HCT116 (cell line): ENCODE measurements at regions not wholly inside any gene's neighbourhood (a gene's known extent, or its start where the extent isn't known, plus 50 kb on each side); places are given as distances from the start of the nearest gene placed in this dataset.

Experiments used
- ATAC-seq: fragments of 200-7000 bp; cut with Tn5 transposase; 2 replicates; pipeline ENCODE4 v1.9.1; 2020; ENCODE audit warnings: mild to moderate bottlenecking, moderate library complexity
- BruUV-seq: library from RNA; stranded (reverse); fragments of 400-500 nt; replicated peaks from 2 replicates; lab custom pipeline; 2021; lab: Mats Ljungman, UMichigan
- CTCF ChIA-PET: fragments of 300-600 bp; sonication (Branson Sonifier 250); formaldehyde crosslinking; loops from one replicate; lab custom pipeline; 2021; ENCODE audit warnings: antibody characterized with exemption; lab: Charles Lee
- POLR2A ChIA-PET: fragments of 300-600, 350-600 bp; sonication (Branson Sonifier 250); formaldehyde crosslinking; loops from one replicate; lab custom pipeline; 2021; ENCODE audit warnings: antibody characterized with exemption; lab: Charles Lee
- RAD21 ChIA-PET, 2 experiments: fragments of 300-600 bp; sonication (Branson Sonifier 250); formaldehyde crosslinking; loops; one replicate each; lab custom pipeline; 2023; ENCODE audit warnings: low total read pairs in 2 of 2; ENCODE audit not compliant: uncharacterized antibody in 2 of 2, unreplicated experiment in 2 of 2, low non-redundant PET in 1 of 2; lab: Charles Lee
- DNase-seq: peaks from one replicate; pipeline ENCODE4 v3.0.0-alpha.2; 2010; ENCODE audit warnings: low read depth, low spot score
- H2AFZ ChIP-seq: fragments of 200-600 bp; shearing (Covaris generic), sonication (generic); 2 replicates; pipeline ENCODE4 v1.6.1; 2017; ENCODE audit warnings: low read depth, mixed run types, mixed read lengths, antibody characterized with exemption, low read length; ENCODE audit not compliant: poor library complexity, severe bottlenecking
- H3K27ac ChIP-seq: 2 replicates; pipeline ENCODE4 v1.5.1; 2012; ENCODE audit warnings: low read depth, low read length
- H3K27me3 ChIP-seq: fragments of 200-600 bp; sonication (generic); 2 replicates; pipeline ENCODE4 v1.6.1; 2016; ENCODE audit warnings: mixed run types, low read length, mixed read lengths; ENCODE audit not compliant: insufficient read depth
- H3K36me3 ChIP-seq, 2 experiments: fragments of 200-500 bp in 1 of 2; fragments of 200-600 bp in 1 of 2; sonication (Bioruptor generic) in 1 of 2; sonication (generic) in 1 of 2; 2 replicates each; pipeline versions ENCODE4 v1.5.1 to v1.6.1; 2014 to 2016; ENCODE audit warnings: low read length in 2 of 2, inconsistent platforms in 1 of 2, mixed read lengths in 1 of 2, mixed run types in 1 of 2; ENCODE audit not compliant: insufficient read depth in 2 of 2, control insufficient read depth in 1 of 2
- H3K4me1 ChIP-seq, 2 experiments: fragments of 200-600 bp in 1 of 2; sonication (generic) in 1 of 2; 2 replicates each; pipeline versions ENCODE4 v1.5.1 to v1.6.1; 2012 to 2017; ENCODE audit warnings: low read length in 2 of 2, inconsistent platforms in 1 of 2, mild to moderate bottlenecking in 1 of 2, mixed read lengths in 1 of 2, mixed run types in 1 of 2, moderate library complexity in 1 of 2; ENCODE audit not compliant: insufficient read depth in 2 of 2, control insufficient read depth in 1 of 2
- H3K4me2 ChIP-seq: fragments of 200-600 bp; sonication (generic); 2 replicates; pipeline ENCODE4 v1.6.1; 2017; ENCODE audit warnings: mixed run types, low read length, mixed read lengths
- H3K4me3 ChIP-seq, 2 experiments: fragments of 200-600 bp in 1 of 2; sonication (generic) in 1 of 2; replicated peaks in 1 of 2; 2 replicates each; pipeline ENCODE4 v1.5.1; 2011 to 2016; ENCODE audit warnings: low read length in 2 of 2, control low read depth in 1 of 2, low read depth in 1 of 2, mild to moderate bottlenecking in 1 of 2, mixed read lengths in 1 of 2, mixed run types in 1 of 2
- H3K79me2 ChIP-seq: fragments of 200-600 bp; sonication (generic); 2 replicates; pipeline ENCODE4 v1.6.1; 2017; ENCODE audit warnings: mild to moderate bottlenecking, mixed run types, low read length, moderate library complexity, mixed read lengths; ENCODE audit not compliant: insufficient read depth
- H3K9ac ChIP-seq: fragments of 200-600 bp; sonication (generic); 2 replicates; pipeline ENCODE4 v1.6.1; 2016; ENCODE audit warnings: low read length, mixed read lengths
- H3K9me2 ChIP-seq: fragments of 200-600 bp; sonication (generic), shearing (Covaris generic); 2 replicates; pipeline ENCODE4 v1.6.1; 2017; ENCODE audit warnings: mixed run types, mild to moderate bottlenecking, moderate library complexity; ENCODE audit not compliant: insufficient read depth
- H3K9me3 ChIP-seq, 2 experiments: fragments of 200-500 bp in 1 of 2; fragments of 200-600 bp in 1 of 2; sonication (Bioruptor generic) in 1 of 2; sonication (generic) in 1 of 2; 2 replicates each; pipeline ENCODE4 v1.6.1; 2014 to 2017; ENCODE audit warnings: low read length in 2 of 2, mixed read lengths in 2 of 2, inconsistent platforms in 1 of 2, low read depth in 1 of 2, mild to moderate bottlenecking in 1 of 2, mixed run types in 1 of 2, moderate library complexity in 1 of 2; ENCODE audit not compliant: control insufficient read depth in 1 of 2, insufficient read depth in 1 of 2
- H4K20me1 ChIP-seq: fragments of 200-600 bp; sonication (generic), shearing (Covaris generic); 2 replicates; pipeline ENCODE4 v1.6.1; 2017; ENCODE audit warnings: mixed run types, mild to moderate bottlenecking, moderate library complexity; ENCODE audit not compliant: insufficient read depth
- ATF3 ChIP-seq: IDR thresholded peaks from 2 replicates; pipeline ENCODE4 v1.6.1; 2012
- CEBPB ChIP-seq: IDR thresholded peaks from 2 replicates; pipeline ENCODE4 v1.6.1; 2012; ENCODE audit warnings: low read depth
- ELF1 ChIP-seq: IDR thresholded peaks from 2 replicates; pipeline ENCODE4 v1.6.1; 2012; ENCODE audit warnings: low read depth, borderline replicate concordance
- EZH2 ChIP-seq: fragments of 200-600 bp; sonication (generic); IDR thresholded peaks from 2 replicates; pipeline ENCODE4 v1.6.1; 2017; ENCODE audit warnings: antibody characterized with exemption, mixed run types
- FOSL1 ChIP-seq: IDR thresholded peaks from 2 replicates; pipeline ENCODE4 v1.6.1; 2012; ENCODE audit warnings: low read depth
- JUND ChIP-seq: IDR thresholded peaks from 2 replicates; pipeline ENCODE4 v1.6.1; 2012
- MAX ChIP-seq: IDR thresholded peaks from 2 replicates; pipeline ENCODE4 v1.6.1; 2012
- POLR2A ChIP-seq: IDR thresholded peaks from 2 replicates; pipeline ENCODE4 v1.7.0; 2011; ENCODE audit warnings: borderline replicate concordance; ENCODE audit not compliant: insufficient read depth, insufficient read length; ENCODE audit errors: extremely low read depth
- POLR2AphosphoS5 ChIP-seq: IDR thresholded peaks from 2 replicates; pipeline ENCODE4 v1.6.1; 2011; ENCODE audit warnings: mild to moderate bottlenecking, low read depth, low read length, moderate library complexity
- RAD21 ChIP-seq: IDR thresholded peaks from 2 replicates; pipeline ENCODE4 v1.6.1; 2012; ENCODE audit warnings: low read depth, mild to moderate bottlenecking
- REST ChIP-seq: IDR thresholded peaks from 2 replicates; pipeline ENCODE4 v1.6.1; 2012; ENCODE audit warnings: low read depth
- SIN3A ChIP-seq: IDR thresholded peaks from 2 replicates; pipeline ENCODE4 v1.6.1; 2012; ENCODE audit warnings: low read depth
- SP1 ChIP-seq: IDR thresholded peaks from 2 replicates; pipeline ENCODE4 v1.6.1; 2012; ENCODE audit warnings: low read depth
- SRF ChIP-seq: IDR thresholded peaks from 2 replicates; pipeline ENCODE4 v1.6.1; 2012; ENCODE audit warnings: low read depth
- TCF7L2 ChIP-seq: IDR thresholded peaks from 2 replicates; pipeline ENCODE4 v1.7.0; 2011; ENCODE audit warnings: borderline replicate concordance, inconsistent platforms; ENCODE audit not compliant: insufficient read depth, insufficient read length; ENCODE audit errors: extremely low read depth
- YY1 ChIP-seq: IDR thresholded peaks from 2 replicates; pipeline ENCODE4 v1.6.1; 2011; ENCODE audit warnings: low read length, low read depth, moderate library complexity, mild to moderate bottlenecking; ENCODE audit not compliant: insufficient replicate concordance; ENCODE audit errors: extremely low read depth
- ZBTB33 ChIP-seq: IDR thresholded peaks from 2 replicates; pipeline ENCODE4 v1.6.1; 2011; ENCODE audit warnings: mild to moderate bottlenecking, low read length, moderate library complexity; ENCODE audit not compliant: insufficient replicate concordance; ENCODE audit errors: extremely low read depth
- ZNF274 ChIP-seq: fragments of 200-500 bp; sonication (Bioruptor generic); IDR thresholded peaks from 2 replicates; pipeline ENCODE4 v1.6.1; 2014; ENCODE audit warnings: mild to moderate bottlenecking, low read depth, low read length, inconsistent platforms
- intact Hi-C: fragments of 100-400 bp; cut with micrococcal nuclease; formaldehyde crosslinking; loops from 2 replicates; pipeline ENCODE4 v1.10.0; 2022
- TF ChIP-seq, protein P1 (sequence below), 3 experiments: fragments of 200-600 bp in 1 of 3; sonication (generic) in 1 of 3; IDR thresholded peaks in 2 of 3; conservative IDR thresholded peaks in 1 of 3; 2 replicates each; pipeline ENCODE4 v1.5.1; 2012 to 2017; ENCODE audit warnings: low read depth in 2 of 3, low read length in 2 of 3, antibody characterized with exemption in 1 of 3, borderline replicate concordance in 1 of 3, control low read depth in 1 of 3, mild to moderate bottlenecking in 1 of 3, mixed read lengths in 1 of 3, mixed run types in 1 of 3, moderate library complexity in 1 of 3; ENCODE audit not compliant: insufficient read depth in 1 of 3

DNA sequence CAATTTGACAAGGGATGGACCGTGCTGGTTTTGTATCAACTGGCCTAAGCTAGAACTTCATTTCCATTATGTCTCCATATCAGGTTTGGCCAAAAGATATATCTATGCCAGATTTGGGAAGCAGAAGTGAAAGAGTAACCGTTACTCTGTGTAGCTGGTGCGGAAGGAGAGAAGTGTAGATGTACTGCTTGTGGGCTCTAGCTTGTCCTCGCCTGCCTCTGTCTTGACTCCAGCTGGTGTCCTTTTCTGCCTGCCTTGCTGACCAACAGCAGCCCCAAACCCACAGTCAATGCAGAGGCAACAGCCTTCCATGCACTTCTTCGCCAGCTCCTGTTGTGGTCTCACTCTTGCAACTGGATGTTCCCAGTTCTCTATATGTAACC lies 128.5 kb downstream of the KIF20B start (continued):
- no peak for TF ChIP-seq POLR2A
- no peak for TF ChIP-seq ELF1
- TF ChIP-seq ATF3 = no peak
- no peak for TF ChIP-seq FOSL1
- no peak for TF ChIP-seq TCF7L2
- TF ChIP-seq EZH2 = no peak

GRCh38 chr10:89830624-89831023 lies 129.2 kb downstream of the KIF20B start:
- DNase-seq = no peak
- H3K9me2 ChIP-seq = no peaks in the 10 kb centered on the region
- H3K4me1 ChIP-seq = no peaks in the 10 kb centered on the region
- ChIA-PET POLR2A (no interaction called here), CTCF (no interaction called here), RAD21 (no interaction called here)
- no peaks in the 10 kb centered on the region for H3K79me2 ChIP-seq
- no peak overlapping the region for H3K9ac ChIP-seq
- H3K9me3 ChIP-seq = no peaks in the 10 kb centered on the region; a peak in 1 of 4 replicates
- ATAC-seq = no peak
- H4K20me1 ChIP-seq = no peaks in the 10 kb centered on the region
- no peak overlapping the region for H3K27ac ChIP-seq
- intact Hi-C loops = no loop called here
- BruUV-seq = no TSS peak
- H3K36me3 ChIP-seq = no peaks in the 10 kb centered on the region
- H3K27me3 ChIP-seq = no peaks in the 10 kb centered on the region
- H3K4me2 ChIP-seq = no peak overlapping the region
- H3K4me3 ChIP-seq = no peak overlapping the region
- H2AFZ ChIP-seq = no peak overlapping the region
- TF ChIP-seq TCF7L2 (no peak), POLR2AphosphoS5 (no peak), POLR2A (no peak), CEBPB (no peak), EZH2 (no peak), ZBTB33 (no peak), JUND (no peak), YY1 (no peak), SP1 (no peak), RAD21 (no peak), ZNF274 (no peak), SRF (no peak), MAX (no peak), REST (no peak), SIN3A (no peak)
- TF ChIP-seq, protein P1, sequence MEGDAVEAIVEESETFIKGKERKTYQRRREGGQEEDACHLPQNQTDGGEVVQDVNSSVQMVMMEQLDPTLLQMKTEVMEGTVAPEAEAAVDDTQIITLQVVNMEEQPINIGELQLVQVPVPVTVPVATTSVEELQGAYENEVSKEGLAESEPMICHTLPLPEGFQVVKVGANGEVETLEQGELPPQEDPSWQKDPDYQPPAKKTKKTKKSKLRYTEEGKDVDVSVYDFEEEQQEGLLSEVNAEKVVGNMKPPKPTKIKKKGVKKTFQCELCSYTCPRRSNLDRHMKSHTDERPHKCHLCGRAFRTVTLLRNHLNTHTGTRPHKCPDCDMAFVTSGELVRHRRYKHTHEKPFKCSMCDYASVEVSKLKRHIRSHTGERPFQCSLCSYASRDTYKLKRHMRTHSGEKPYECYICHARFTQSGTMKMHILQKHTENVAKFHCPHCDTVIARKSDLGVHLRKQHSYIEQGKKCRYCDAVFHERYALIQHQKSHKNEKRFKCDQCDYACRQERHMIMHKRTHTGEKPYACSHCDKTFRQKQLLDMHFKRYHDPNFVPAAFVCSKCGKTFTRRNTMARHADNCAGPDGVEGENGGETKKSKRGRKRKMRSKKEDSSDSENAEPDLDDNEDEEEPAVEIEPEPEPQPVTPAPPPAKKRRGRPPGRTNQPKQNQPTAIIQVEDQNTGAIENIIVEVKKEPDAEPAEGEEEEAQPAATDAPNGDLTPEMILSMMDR (IDR thresholded peaks at IDR 0.05 in 2 of 3, conservative IDR thresholded peaks at IDR 0.05 in 1 of 3; ENCODE audit: borderline replicate concordance in 1 of 3, insufficient read depth in 1 of 3, low read depth in 2 of 3, low read length in 2 of 3) = no peak
